ENCODE measurements at regions not wholly inside any gene's neighbourhood (a gene's known extent, or its start where the extent isn't known, plus 50 kb on each side); places are given as distances from the start of the nearest gene placed in this dataset.

- H3K79me2 ChIP-seq, result no peaks in the 10 kb centered on the region
- H3K9ac ChIP-seq, result no peak overlapping the region
- H3K27ac ChIP-seq, result no peak overlapping the region
- no peak overlapping the region for H2AFZ ChIP-seq
- no peaks in the 10 kb centered on the region for H3K27me3 ChIP-seq (ENCODE audit: control insufficient read depth, insufficient read depth, low read length)
- H3K36me3 ChIP-seq (ENCODE audit: control insufficient read depth, insufficient read depth, low read length), result no peaks in the 10 kb centered on the region
- no peak overlapping the region for H3K4me3 ChIP-seq (ENCODE audit: low read depth, low read length)
- TF ChIP-seq CTCF (IDR thresholded peaks at IDR 0.05), result no peak
- no peaks in the 10 kb centered on the region for H3K4me1 ChIP-seq
- no peak overlapping the region for H3K4me2 ChIP-seq (ENCODE audit: low read length)
- no peaks in the 10 kb centered on the region for H3K9me3 ChIP-seq (ENCODE audit: control insufficient read depth, low read length)
These were observed 629.5 kb downstream of the KCTD16 start for GRCh38 chr5:144800169-144800568.

DNA sequence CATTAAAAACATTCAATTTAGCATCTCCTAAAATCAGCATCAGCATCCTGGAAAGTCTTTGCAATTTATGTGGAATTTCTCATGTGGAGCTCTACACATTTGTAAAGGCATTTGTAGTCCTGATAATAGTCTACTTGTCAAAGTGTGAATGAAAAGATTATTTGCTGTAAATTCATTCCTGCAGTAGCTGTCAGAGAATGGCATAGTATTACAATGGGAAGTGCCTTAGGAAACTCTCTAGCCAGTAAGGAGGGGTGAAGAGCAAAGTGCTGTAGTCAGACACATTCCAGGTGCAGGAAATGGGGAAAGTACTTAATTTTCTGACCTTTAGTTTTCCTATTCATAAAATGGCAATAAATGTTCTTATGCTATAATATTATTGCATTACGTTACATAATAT is 627.9 kb downstream of the KCTD16 start:
- Histone ChIP-seq H3K4me3 (ENCODE audit: low read depth, low read length) (no peak overlapping the region), H3K27me3 (ENCODE audit: control insufficient read depth, insufficient read depth, low read length) (no peaks in the 10 kb centered on the region)

DNA sequence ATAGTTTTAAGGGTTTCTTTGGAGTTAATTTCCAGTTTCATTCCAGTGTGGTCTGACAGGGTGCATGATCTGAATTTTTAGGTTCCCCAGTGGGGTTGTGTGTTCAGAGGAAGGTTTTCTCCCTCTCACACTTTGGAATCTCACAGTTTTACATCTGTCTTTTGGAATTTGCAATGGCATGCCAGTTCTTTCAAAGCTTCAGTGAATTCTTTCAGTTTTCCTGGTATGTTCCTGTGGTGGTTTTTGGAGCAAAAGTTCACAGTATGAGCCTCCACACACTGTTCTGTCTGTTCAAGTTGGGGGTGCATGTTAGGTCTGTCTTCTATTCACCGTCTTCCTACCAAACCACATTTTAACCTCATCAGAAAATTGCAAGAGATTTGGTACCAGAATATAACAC is 624.2 kb downstream of the KCTD16 start:
- Histone ChIP-seq H3K4me1 (no peaks in the 10 kb centered on the region), H3K9me3 (ENCODE audit: control insufficient read depth, low read length) (no peaks in the 10 kb centered on the region), H3K27me3 (ENCODE audit: control insufficient read depth, insufficient read depth, low read length) (no peaks in the 10 kb centered on the region), H3K4me2 (ENCODE audit: low read length) (no peak overlapping the region), H3K36me3 (ENCODE audit: control insufficient read depth, insufficient read depth, low read length) (no peaks in the 10 kb centered on the region), H3K27ac (no peak overlapping the region), H3K79me2 (no peaks in the 10 kb centered on the region), H3K9ac (no peak overlapping the region), H2AFZ (no peak overlapping the region), H3K4me3 (ENCODE audit: low read depth, low read length) (no peak overlapping the region)
- no peak for TF ChIP-seq CTCF (IDR thresholded peaks at IDR 0.05)

More for the DNA sequence above, 627.9 kb downstream of the KCTD16 start:
- no peak for TF ChIP-seq CTCF (IDR thresholded peaks at IDR 0.05)
- Histone ChIP-seq H3K4me2 (ENCODE audit: low read length) (no peak overlapping the region), H3K79me2 (no peaks in the 10 kb centered on the region), H3K36me3 (ENCODE audit: control insufficient read depth, insufficient read depth, low read length) (no peaks in the 10 kb centered on the region), H3K27ac (no peak overlapping the region), H3K9me3 (ENCODE audit: control insufficient read depth, low read length) (no peaks in the 10 kb centered on the region), H3K4me1 (no peaks in the 10 kb centered on the region), H2AFZ (no peak overlapping the region), H3K9ac (no peak overlapping the region)

DNA sequence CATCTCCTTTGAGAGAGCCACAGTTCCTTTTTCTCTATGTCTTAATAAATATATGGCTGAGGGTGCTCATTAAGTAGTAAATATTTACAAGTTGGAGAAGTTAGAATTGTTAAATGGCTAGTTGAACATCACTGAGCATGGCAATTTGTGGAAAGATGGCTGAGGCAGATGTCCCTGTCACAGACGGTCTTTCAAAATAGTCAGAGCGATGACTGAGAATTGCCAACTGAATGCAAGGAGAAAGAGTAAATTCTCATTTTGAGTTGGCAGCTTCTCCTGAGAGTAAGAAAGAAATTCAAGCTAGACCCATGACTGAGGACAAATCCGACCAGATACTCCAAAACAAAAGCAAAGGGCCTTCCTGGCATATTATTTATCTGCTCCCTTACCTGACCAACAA is 617.9 kb downstream of the KCTD16 start:
- no peak for TF ChIP-seq CTCF (IDR thresholded peaks at IDR 0.05)
- no peaks in the 10 kb centered on the region for H3K36me3 ChIP-seq (ENCODE audit: control insufficient read depth, insufficient read depth, low read length)
- H3K9me3 ChIP-seq (ENCODE audit: control insufficient read depth, low read length), result no peaks in the 10 kb centered on the region
- no peak overlapping the region for H2AFZ ChIP-seq
- H3K4me3 ChIP-seq (ENCODE audit: low read depth, low read length), result no peak overlapping the region
- no peaks in the 10 kb centered on the region for H3K27me3 ChIP-seq (ENCODE audit: control insufficient read depth, insufficient read depth, low read length)
- no peak overlapping the region for H3K9ac ChIP-seq
- no peaks in the 10 kb centered on the region for H3K4me1 ChIP-seq
- no peak overlapping the region for H3K27ac ChIP-seq
- no peaks in the 10 kb centered on the region for H3K79me2 ChIP-seq
- H3K4me2 ChIP-seq (ENCODE audit: low read length), result no peak overlapping the region

DNA sequence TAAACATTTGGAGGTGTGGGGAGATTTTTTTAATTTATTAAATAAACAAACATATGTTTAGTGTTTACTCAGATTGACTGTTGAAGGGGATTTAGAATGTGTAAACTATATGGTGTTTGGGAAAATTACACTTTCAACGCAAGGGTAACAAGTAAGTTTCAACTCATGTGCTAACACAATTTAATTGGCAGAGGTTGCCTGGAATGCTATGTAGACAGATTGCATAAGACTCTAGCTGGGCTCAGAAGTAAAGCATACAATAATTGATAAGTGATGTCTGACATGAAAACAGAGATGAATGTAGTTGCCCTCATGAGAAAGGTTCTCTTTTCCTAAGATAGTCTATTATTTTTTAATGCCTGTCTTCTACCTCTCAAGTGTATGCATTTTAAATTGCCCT is 617.4 kb downstream of the KCTD16 start:
- Histone ChIP-seq H3K79me2 (no peaks in the 10 kb centered on the region), H3K4me2 (ENCODE audit: low read length) (no peak overlapping the region), H3K9ac (no peak overlapping the region), H3K9me3 (ENCODE audit: control insufficient read depth, low read length) (no peaks in the 10 kb centered on the region), H2AFZ (no peak overlapping the region), H3K4me3 (ENCODE audit: low read depth, low read length) (no peak overlapping the region), H3K27me3 (ENCODE audit: control insufficient read depth, insufficient read depth, low read length) (no peaks in the 10 kb centered on the region), H3K36me3 (ENCODE audit: control insufficient read depth, insufficient read depth, low read length) (no peaks in the 10 kb centered on the region), H3K27ac (no peak overlapping the region), H3K4me1 (no peaks in the 10 kb centered on the region)
- TF ChIP-seq CTCF (IDR thresholded peaks at IDR 0.05), result no peak

Data from parathyroid adenoma (tissue), 2 donors.